ENCODE measurements at regions not wholly inside any gene's neighbourhood (a gene's known extent, or its start where the extent isn't known, plus 50 kb on each side); places are given as distances from the start of the nearest gene placed in this dataset.

DNA sequence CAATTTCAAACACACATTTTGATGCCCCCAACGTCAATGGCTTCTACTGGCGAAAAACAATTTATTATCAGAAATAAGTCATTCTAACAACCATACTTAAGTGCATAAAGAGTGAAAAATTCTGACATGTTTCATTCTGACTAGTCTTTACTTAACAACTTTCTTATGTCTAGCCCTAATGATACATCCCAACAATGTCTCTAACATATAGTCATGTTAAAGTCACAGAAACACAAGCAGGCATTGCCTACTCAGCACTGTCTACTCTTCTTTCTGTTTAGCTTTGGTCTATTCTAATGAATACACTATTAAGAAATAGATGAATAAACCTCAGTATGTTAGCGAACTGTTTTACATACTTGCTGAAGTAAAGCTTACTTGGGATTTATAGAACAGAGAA is 105.8 kb upstream of the DUSP10 start:
- TF ChIP-seq, protein P1, sequence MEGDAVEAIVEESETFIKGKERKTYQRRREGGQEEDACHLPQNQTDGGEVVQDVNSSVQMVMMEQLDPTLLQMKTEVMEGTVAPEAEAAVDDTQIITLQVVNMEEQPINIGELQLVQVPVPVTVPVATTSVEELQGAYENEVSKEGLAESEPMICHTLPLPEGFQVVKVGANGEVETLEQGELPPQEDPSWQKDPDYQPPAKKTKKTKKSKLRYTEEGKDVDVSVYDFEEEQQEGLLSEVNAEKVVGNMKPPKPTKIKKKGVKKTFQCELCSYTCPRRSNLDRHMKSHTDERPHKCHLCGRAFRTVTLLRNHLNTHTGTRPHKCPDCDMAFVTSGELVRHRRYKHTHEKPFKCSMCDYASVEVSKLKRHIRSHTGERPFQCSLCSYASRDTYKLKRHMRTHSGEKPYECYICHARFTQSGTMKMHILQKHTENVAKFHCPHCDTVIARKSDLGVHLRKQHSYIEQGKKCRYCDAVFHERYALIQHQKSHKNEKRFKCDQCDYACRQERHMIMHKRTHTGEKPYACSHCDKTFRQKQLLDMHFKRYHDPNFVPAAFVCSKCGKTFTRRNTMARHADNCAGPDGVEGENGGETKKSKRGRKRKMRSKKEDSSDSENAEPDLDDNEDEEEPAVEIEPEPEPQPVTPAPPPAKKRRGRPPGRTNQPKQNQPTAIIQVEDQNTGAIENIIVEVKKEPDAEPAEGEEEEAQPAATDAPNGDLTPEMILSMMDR (IDR thresholded peaks at IDR 0.05), result no peak
- no peak for TF ChIP-seq POLR2A (IDR thresholded peaks at IDR 0.05)
